K562 (cell line): ENCODE measurements at regions not wholly inside any gene's neighbourhood (a gene's known extent, or its start where the extent isn't known, plus 50 kb on each side); places are given as distances from the start of the nearest gene placed in this dataset.

ENCODE experiments used
- E2F6 ChIP-seq, 2 experiments: IDR thresholded peaks; 2 replicates each; pipeline ENCODE4 v1.6.1; 2011; ENCODE audit warnings: borderline replicate concordance in 1 of 2, control low read depth in 1 of 2, low read depth in 1 of 2, low read length in 1 of 2, mild to moderate bottlenecking in 1 of 2, mixed read lengths in 1 of 2, moderate library complexity in 1 of 2; ENCODE audit not compliant: insufficient read depth in 1 of 2, insufficient read length in 1 of 2, poor library complexity in 1 of 2, severe bottlenecking in 1 of 2; ENCODE audit errors: extremely low read depth in 1 of 2
- NR1H2 ChIP-seq: sonication (generic); formaldehyde crosslinking; IDR thresholded peaks from 2 replicates; pipeline ENCODE4 v1.4.0; 2020; ENCODE audit warnings: mild to moderate bottlenecking, missing genetic modification reagents
- SFPQ ChIP-seq: fragments of 200-400 bp; formaldehyde crosslinking; IDR thresholded peaks from 2 replicates; pipeline ENCODE4 v1.6.1; 2017; ENCODE audit warnings: mild to moderate bottlenecking, low read depth, low read length, moderate library complexity
- ZBTB11 ChIP-seq, 3 experiments: fragments of 200-800 bp in 1 of 3; fragments of 250-450 bp in 1 of 3; fragments of 450-650 bp in 1 of 3; sonication (Bioruptor Pico) in 1 of 3; sonication (Bioruptor generic) in 1 of 3; formaldehyde crosslinking in 1 of 3; IDR thresholded peaks; 2 replicates each; pipeline versions ENCODE4 v1.6.1 to v1.8.0; 2016 to 2022; ENCODE audit warnings: mild to moderate bottlenecking in 2 of 3, missing genetic modification characterization in 2 of 3, missing compliant biosample characterization in 1 of 3, moderate library complexity in 1 of 3

- no peak for TF ChIP-seq ZBTB11 (CRISPR knock-in tag; IDR thresholded peaks at IDR 0.05)
- no peak for TF ChIP-seq E2F6 (IDR thresholded peaks at IDR 0.05; ENCODE audit: borderline replicate concordance in 1 of 2, extremely low read depth in 1 of 2, insufficient read depth in 1 of 2, insufficient read length in 1 of 2, low read depth in 1 of 2, low read length in 1 of 2, poor library complexity in 1 of 2, severe bottlenecking in 1 of 2)
- no peak for TF ChIP-seq NR1H2 (CRISPR knock-in tag)
- no peak for TF ChIP-seq SFPQ
Observed at GRCh38 chr14:97796511-97796910, 999.3 kb downstream of the VRK1 start (continued).
